ENCODE measurements at regions not wholly inside any gene's neighbourhood (a gene's known extent, or its start where the extent isn't known, plus 50 kb on each side); places are given as distances from the start of the nearest gene placed in this dataset.

DNA sequence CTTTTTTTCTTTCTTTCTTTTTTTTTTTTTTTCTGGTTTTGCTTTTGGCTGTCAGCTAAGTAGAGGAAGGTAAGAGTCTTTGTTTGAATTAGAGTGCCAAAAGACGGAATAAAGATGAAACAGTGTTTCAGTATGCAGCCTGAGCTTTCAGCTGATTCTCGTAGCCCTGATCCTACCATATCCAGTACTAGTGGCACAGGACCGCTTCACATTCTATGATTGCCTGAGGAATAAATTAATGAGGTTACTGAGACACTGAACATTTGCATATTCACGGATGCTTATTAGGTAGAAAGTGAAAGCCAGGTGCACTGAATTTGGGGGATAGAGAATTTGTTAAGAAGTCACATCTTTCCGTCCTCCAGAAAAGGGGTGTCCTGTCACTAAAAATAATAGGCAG lies 421.5 kb upstream of the POU3F3 start:
- TF ChIP-seq, protein P1, sequence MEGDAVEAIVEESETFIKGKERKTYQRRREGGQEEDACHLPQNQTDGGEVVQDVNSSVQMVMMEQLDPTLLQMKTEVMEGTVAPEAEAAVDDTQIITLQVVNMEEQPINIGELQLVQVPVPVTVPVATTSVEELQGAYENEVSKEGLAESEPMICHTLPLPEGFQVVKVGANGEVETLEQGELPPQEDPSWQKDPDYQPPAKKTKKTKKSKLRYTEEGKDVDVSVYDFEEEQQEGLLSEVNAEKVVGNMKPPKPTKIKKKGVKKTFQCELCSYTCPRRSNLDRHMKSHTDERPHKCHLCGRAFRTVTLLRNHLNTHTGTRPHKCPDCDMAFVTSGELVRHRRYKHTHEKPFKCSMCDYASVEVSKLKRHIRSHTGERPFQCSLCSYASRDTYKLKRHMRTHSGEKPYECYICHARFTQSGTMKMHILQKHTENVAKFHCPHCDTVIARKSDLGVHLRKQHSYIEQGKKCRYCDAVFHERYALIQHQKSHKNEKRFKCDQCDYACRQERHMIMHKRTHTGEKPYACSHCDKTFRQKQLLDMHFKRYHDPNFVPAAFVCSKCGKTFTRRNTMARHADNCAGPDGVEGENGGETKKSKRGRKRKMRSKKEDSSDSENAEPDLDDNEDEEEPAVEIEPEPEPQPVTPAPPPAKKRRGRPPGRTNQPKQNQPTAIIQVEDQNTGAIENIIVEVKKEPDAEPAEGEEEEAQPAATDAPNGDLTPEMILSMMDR (IDR thresholded peaks at IDR 0.05) = no peak
- no peak for TF ChIP-seq EZH2phosphoT487 (IDR thresholded peaks at IDR 0.05)

Measured in neural progenitor cell (in vitro differentiated cells).